Dedifferentiated amniotic fluid mesenchymal stem cell (primary cell): ENCODE measurements at regions not wholly inside any gene's neighbourhood (a gene's known extent, or its start where the extent isn't known, plus 50 kb on each side); places are given as distances from the start of the nearest gene placed in this dataset.

Source experiments
- DNase-seq: peaks from one replicate; pipeline ENCODE4 v3.0.0-alpha.2; 2016; ENCODE audit errors: extremely low spot score

DNA sequence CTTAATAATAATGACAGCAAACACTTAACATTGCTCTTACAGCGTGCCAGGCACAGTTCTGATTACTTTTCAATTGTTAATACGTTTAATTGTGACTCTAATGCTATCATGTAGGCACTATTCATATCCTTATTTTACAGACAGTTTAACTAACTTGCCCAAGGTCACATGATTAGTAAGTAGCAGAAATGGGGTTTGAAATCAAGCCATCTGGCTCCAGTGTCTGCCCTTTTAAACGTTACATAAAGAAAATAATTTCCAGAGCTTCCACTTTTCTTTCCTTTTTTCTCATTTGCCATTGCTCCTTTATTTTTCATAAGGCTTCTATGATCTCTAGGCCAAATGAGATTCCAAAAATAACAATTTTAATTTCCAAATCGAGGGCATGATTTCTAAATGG, 50.6 kb upstream of the IKZF2 start:
- no peak for DNase-seq

DNA sequence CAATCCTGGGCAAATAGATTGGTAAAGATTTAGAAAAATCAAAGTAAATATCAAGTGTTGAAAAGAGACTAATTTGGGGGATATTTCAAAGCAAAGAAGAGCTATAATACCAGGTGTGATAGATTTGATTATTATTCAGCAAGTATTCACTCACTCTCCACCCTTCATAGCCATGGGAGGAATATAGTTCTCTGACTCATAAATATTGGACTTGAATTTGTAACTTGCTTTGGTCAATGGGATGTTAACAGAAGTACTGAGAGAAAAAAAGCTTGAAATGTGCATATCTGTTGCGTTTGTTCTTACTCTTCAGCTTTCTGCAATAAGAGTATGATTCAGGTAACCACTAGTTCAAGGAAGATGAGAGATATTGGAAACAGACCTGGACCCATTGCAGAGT, 54.5 kb upstream of the IKZF2 start:
- DNase-seq = no peak

GRCh38 chr2:213213186-213213585, 61.8 kb upstream of the IKZF2 start:
- no peak for DNase-seq

DNA sequence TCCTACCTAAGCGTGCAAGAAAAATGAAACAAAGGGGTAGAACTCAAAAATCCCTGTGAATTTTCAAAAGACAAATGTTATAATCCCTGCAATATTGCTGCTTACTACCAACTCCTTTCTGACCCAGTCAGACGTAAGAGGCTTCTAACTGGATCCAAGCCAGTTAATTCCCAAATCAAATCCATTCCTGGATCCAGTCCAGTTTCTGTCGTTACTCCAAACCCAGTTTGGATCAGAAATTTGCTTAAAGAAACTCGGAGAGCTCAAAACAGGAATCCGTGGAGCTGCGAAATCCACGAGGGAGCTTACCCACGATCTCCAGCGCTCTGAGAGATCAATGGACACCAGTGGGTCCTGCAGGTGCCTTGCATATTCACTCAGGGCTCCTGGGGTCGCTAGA, 62.8 kb upstream of the IKZF2 start:
- DNase-seq = no peak

DNA sequence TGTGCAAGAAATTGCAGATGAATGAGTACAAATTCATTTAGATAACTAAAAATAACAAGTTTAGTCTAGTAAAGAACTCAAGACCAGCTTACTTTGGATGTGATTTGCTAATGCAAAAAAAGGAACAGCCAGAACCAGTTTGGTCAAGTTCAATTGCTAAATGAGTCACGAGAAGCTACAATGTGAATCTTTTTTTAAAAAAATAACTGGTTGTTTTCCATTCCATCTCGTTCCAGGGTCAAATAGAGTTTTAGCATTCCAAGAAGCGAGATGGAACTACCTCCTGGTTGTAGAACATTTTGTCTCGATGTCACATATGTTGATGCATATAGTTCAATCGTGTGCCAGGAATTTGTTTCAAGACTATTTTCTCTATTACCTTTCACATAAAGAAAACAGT, 65.0 kb upstream of the IKZF2 start:
- DNase-seq = peak; percentile 58

- no peak for DNase-seq
Measured at GRCh38 chr2:213219816-213220215, 64.4 kb upstream of the SPAG16 start.

DNA sequence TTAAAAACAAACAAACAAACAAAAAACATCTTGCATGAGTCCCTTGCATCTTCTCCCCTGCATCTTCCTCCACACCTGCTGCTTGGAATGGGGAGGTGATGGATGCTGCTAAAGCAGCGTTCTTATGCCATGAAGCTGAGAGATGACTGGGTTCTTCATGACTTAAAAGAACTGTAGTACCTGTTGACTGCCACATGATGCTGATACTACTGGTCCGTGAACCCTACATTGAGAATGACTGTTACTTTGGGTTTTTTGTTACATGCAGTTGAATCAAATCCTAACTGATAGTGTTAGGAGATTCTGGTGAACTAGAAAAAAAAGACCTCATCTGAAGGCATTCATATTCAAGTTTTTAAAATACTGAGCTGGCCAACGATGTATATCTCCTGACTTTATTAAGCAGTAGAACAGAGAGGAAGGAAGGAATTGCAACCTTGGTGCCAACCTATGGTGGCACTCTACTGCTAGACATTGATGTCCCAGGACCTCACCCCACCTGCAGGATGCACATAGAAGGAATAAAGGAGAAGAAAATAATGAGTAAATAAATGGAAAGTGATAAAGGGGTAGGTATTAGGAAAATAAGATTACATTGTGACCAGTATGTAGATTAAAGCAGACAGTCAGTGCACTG, 63.2 kb upstream of the SPAG16 start:
- DNase-seq = no peak

- no peak for DNase-seq
Measured at GRCh38 chr2:213221957-213222356, 62.3 kb upstream of the SPAG16 start.

DNA sequence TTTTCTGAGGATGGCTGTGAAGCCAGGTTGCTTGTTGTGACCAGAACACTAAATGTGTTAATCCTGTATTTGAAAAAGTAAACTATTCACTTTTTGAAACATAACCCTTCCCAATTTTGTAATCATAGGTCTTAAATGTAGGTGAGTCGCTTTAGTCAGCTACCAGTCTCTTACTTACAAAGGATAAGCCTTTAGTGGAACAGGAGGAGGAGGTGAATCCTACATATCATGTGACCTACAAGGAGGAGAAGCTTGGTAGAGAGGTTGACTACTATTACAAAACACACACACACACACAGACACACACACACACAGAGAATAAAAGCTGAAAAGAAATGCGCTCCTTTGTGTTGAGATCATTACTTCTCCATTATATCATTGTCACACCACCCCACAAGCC, 59.9 kb upstream of the SPAG16 start:
- no peak for DNase-seq

- DNase-seq = no peak
Measured at GRCh38 chr2:213225866-213226265, 58.4 kb upstream of the SPAG16 start.

DNA sequence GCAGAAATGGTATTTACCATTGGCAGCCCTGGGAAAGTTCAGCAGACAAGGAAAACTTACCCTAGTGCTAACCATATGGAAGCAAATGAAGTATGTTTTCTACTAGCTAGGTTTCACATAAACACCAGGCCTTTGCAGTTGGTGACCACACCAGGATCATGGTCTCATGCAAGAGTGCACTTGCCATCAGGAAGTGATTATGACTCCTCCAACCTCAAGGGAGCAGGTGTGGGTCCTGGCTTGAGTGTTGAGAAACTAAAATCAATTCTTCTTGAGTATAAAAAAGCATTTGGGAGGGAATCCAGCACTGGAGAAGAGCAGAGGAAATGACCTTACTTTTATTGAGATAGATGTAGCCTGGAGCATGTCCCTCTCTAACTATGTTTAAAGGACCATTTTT, 56.8 kb upstream of the SPAG16 start:
- DNase-seq = no peak

DNA sequence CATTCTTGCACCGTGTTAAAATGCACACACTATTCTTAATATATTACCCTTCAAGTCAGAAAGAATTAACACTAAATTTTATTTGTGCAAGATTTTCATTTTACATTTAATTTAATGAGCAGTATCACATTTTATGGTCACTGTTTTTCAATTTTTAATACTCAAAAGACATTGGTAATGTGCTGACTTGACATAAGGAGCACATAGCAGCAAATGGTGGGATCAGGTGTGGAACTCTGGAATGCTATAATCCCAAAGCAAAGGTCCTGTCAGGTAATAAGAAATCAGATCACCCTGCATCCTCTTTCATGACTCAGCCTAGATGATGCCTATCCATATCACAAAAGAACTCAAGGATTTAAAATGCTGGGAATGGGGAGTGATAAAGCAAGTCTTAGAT, 55.6 kb upstream of the SPAG16 start:
- DNase-seq = no peak

DNA sequence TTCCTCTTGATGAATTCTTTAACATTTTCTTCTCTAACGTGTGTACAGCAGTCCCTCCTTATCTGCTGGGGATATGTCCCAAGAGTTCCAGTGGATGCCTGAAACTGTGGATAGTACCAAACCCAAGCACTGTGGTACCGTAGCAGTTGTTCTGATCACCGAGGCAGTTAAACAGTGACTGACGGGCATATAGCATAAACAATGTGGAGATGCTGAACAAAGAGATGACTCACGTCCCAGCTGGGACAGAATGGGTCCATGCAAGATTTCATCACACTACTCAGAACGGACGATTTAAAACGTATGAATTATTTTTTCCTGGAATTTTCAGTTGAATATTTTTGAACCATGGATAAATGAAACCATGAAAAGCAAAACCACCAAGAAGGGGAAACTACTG, 54.5 kb upstream of the SPAG16 start:
- no peak for DNase-seq

GRCh38 chr2:213231966-213232365, 52.3 kb upstream of the SPAG16 start:
- no peak for DNase-seq

DNA sequence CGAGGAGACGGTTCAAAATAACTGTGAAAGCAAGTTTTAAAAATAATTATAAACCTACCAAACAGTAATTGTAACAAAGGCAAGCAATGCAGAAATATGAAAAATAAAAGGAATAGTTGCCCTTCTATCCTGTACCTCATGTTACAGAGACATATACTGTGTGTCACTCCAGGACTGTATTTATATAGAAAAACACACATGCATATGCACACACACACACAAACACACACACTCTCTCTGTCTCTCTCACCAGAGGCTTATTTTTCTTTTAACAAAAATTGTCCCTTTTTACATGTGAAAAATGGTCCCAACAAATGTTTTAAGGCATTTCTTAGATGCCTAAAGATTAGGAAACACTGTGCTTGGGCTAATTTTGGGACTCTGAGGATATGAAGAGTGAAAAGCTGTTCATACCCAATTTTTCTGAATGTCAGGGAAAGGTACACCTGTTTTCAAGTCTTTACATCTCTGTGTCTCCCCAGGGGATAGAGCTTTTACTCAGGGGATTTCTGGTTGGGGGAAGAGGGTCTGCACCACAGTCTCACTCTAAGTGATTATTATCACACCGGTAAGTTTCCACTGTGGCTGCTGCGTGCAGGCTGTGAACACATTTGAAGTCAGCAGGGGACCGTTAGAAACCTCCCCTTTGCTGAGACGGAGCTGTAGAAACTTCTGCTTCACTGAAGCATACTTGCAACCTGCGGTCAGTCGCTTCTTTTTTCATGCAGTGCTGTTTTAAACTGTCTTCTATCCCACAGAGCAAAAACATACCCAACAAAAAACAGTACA, 51.4 kb upstream of the SPAG16 start:
- DNase-seq = no peak

DNA sequence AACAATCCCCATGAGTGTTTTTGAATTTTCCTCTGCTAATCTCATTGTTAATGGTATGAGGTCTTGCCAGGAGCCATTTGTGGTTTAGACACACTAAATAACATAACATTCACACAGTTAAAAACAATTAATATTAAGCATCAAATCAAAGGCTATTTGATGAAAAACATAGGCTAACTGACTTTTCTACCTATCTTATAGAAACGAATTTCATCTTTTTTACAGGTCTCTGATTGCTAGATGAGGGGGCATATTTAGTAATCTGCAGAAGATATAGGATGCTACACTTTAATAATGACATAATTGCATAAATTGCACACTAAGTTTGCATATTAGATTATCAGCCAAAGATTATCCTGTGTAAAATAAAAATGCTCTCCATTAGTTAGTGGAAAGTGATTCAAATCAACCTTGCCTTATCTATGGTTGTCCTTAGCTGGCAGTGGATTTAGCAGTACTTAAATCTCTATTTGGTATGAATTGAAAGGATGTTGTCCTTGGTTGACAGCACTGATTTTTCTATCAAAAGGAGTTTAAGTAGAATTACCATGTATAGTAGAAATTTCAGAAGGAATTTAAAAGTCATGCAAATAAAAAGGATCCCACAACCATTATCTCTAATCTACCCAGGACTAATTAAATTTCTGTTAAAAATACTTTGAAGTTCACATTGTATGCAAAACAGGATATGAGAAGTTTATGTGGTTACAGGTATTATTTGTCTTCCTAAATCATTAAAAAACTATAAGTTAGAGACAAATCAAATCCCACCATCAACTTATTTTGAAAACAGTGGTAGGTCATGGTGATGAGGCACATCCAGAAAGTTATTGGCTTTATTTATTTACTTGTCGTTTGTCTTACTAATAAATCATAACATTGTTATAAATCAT, 50.6 kb upstream of the SPAG16 start:
- DNase-seq = no peak
